ENCODE measurements at regions not wholly inside any gene's neighbourhood (a gene's known extent, or its start where the extent isn't known, plus 50 kb on each side); places are given as distances from the start of the nearest gene placed in this dataset.

GRCh38 chr13:25001476-25002206 lies 94.3 kb upstream of the PABPC3 start:
- no peak for TF ChIP-seq NFYB (CRISPR knock-in tag; conservative IDR thresholded peaks at IDR 0.05; ENCODE audit: low read depth)
- no peak for TF ChIP-seq CTCF (IDR thresholded peaks at IDR 0.05)
- TF ChIP-seq, protein P1, sequence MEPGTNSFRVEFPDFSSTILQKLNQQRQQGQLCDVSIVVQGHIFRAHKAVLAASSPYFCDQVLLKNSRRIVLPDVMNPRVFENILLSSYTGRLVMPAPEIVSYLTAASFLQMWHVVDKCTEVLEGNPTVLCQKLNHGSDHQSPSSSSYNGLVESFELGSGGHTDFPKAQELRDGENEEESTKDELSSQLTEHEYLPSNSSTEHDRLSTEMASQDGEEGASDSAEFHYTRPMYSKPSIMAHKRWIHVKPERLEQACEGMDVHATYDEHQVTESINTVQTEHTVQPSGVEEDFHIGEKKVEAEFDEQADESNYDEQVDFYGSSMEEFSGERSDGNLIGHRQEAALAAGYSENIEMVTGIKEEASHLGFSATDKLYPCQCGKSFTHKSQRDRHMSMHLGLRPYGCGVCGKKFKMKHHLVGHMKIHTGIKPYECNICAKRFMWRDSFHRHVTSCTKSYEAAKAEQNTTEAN (CRISPR knock-in tag; IDR thresholded peaks at IDR 0.05): no peak
- no peak for TF ChIP-seq JUN (CRISPR knock-in tag; IDR thresholded peaks at IDR 0.05)
- TF ChIP-seq, protein P2, sequence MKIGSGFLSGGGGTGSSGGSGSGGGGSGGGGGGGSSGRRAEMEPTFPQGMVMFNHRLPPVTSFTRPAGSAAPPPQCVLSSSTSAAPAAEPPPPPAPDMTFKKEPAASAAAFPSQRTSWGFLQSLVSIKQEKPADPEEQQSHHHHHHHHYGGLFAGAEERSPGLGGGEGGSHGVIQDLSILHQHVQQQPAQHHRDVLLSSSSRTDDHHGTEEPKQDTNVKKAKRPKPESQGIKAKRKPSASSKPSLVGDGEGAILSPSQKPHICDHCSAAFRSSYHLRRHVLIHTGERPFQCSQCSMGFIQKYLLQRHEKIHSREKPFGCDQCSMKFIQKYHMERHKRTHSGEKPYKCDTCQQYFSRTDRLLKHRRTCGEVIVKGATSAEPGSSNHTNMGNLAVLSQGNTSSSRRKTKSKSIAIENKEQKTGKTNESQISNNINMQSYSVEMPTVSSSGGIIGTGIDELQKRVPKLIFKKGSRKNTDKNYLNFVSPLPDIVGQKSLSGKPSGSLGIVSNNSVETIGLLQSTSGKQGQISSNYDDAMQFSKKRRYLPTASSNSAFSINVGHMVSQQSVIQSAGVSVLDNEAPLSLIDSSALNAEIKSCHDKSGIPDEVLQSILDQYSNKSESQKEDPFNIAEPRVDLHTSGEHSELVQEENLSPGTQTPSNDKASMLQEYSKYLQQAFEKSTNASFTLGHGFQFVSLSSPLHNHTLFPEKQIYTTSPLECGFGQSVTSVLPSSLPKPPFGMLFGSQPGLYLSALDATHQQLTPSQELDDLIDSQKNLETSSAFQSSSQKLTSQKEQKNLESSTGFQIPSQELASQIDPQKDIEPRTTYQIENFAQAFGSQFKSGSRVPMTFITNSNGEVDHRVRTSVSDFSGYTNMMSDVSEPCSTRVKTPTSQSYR (CRISPR knock-in tag; IDR thresholded peaks at IDR 0.05): no peak
- TF ChIP-seq CBFB (CRISPR knock-in tag; IDR thresholded peaks at IDR 0.05; ENCODE audit: low read depth): no peak
- no peak for TF ChIP-seq MAX (CRISPR knock-in tag; IDR thresholded peaks at IDR 0.05)
